ENCODE measurements at regions not wholly inside any gene's neighbourhood (a gene's known extent, or its start where the extent isn't known, plus 50 kb on each side); places are given as distances from the start of the nearest gene placed in this dataset.

DNA sequence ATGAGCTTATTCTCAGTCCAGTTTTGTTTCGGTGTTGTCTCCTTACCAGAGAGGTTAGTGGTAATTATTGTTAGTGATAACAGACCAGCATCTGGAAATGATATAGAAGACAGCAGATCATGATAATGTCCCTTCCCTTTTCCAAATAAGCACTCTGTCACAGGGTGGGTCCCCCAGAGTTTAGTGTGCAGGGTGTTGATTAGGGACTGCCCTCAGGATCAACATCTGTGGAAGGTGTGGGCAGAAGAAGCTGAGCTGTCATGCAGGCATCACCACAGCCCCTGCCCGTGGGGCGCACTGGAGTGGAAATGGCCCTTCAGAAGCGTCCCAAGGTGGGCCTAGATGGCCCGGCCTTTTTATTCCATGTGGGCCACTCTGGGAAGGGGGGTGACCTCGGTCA is 67.6 kb upstream of the DTNBP1 start:
- no peak for ATAC-seq
- 86 to 97% (median 94%) methylated on average over 6 of the region's 6 CpGs for WGBS, 3 donors
- no peak overlapping the region for H3K4me3 ChIP-seq
- no peak overlapping the region for H3K27ac ChIP-seq
- intact Hi-C loops (cut with DNase I): no loop called here
- H3K4me1 ChIP-seq: peaks cover 12% of the 10 kb centered on the region
- no peaks in the 10 kb centered on the region for H3K27me3 ChIP-seq (ENCODE audit: insufficient read depth in 3 of 3, low read length in 2 of 3)
- H3K9me3 ChIP-seq: no peaks in the 10 kb centered on the region
- H3K36me3 ChIP-seq (ENCODE audit: insufficient read depth in 1 of 2, low read depth in 1 of 2): no peaks in the 10 kb centered on the region
- no peak for TF ChIP-seq CTCF (IDR thresholded peaks at IDR 0.05)
- no peak for DNase-seq

- H3K4me3 ChIP-seq: no peak overlapping the region
- no peak for ATAC-seq
- no peaks in the 10 kb centered on the region for H3K36me3 ChIP-seq (ENCODE audit: insufficient read depth in 1 of 2, low read depth in 1 of 2)
- no peak for TF ChIP-seq CTCF (IDR thresholded peaks at IDR 0.05)
- DNase-seq: no peak
- WGBS, 3 donors: 71 to 97% (median 90%) methylated on average over 2 of the region's 2 CpGs
- intact Hi-C loops (cut with DNase I): no loop called here
- no peaks in the 10 kb centered on the region for H3K4me1 ChIP-seq
- H3K27ac ChIP-seq: no peak overlapping the region
- no peaks in the 10 kb centered on the region for H3K27me3 ChIP-seq (ENCODE audit: insufficient read depth in 3 of 3, low read length in 2 of 3)
- no peaks in the 10 kb centered on the region for H3K9me3 ChIP-seq
Measured at GRCh38 chr6:15722731-15723130, 59.9 kb upstream of the DTNBP1 start.

DNA sequence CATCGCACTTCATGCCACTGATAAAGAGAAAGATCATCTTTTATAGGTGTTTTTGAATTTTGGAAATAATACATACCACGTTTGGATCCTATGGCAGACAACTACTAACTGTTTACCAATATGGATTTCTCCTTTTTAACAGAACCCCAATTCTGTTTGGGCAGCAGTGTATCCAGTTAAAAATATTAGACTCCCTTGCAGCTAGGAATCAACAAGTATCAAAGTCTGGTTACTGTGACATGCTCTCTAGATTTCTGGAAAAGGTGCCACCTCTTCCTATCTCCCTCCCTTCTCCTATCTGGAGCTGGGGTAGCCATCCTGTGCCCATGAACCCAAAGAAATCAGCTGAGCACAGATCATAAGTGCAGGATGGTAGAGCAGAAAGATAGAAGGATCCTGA is 54.1 kb upstream of the DTNBP1 start:
- intact Hi-C loops (cut with DNase I): no loop called here
- no peak for ATAC-seq
- no peak for DNase-seq
- Histone ChIP-seq H3K36me3 (ENCODE audit: insufficient read depth in 1 of 2, low read depth in 1 of 2) (no peaks in the 10 kb centered on the region), H3K27ac (no peak overlapping the region), H3K4me1 (peaks cover 35% of the 10 kb centered on the region), H3K4me3 (no peak overlapping the region), H3K9me3 (no peaks in the 10 kb centered on the region), H3K27me3 (ENCODE audit: insufficient read depth in 3 of 3, low read length in 2 of 3) (no peaks in the 10 kb centered on the region)
- WGBS, 3 donors: 86 to 93% (median 92%) methylated on average over 2 of the region's 2 CpGs
- TF ChIP-seq CTCF (IDR thresholded peaks at IDR 0.05): no peak

GRCh38 chr6:15715851-15716250 is 53.0 kb upstream of the DTNBP1 start:
- intact Hi-C loops (cut with DNase I): no loop called here
- Histone ChIP-seq H3K9me3 (no peaks in the 10 kb centered on the region), H3K4me3 (no peak overlapping the region), H3K4me1 (peaks cover 35% of the 10 kb centered on the region), H3K36me3 (ENCODE audit: insufficient read depth in 1 of 2, low read depth in 1 of 2) (no peaks in the 10 kb centered on the region), H3K27ac (no peak overlapping the region), H3K27me3 (ENCODE audit: insufficient read depth in 3 of 3, low read length in 2 of 3) (no peaks in the 10 kb centered on the region)
- no peak for ATAC-seq
- no peak for TF ChIP-seq CTCF (IDR thresholded peaks at IDR 0.05)
- no peak for DNase-seq
- WGBS, 3 donors: 48 to 87% (median 53%) methylated on average over 3 of the region's 3 CpGs

- no peaks in the 10 kb centered on the region for H3K36me3 ChIP-seq (ENCODE audit: insufficient read depth in 1 of 2, low read depth in 1 of 2)
- peak overlapping the region; percentile 65 for H3K27ac ChIP-seq
- ATAC-seq (peak; percentile 83 to 91 (median 86)), DNase-seq (no peak)
- H3K27me3 ChIP-seq (ENCODE audit: insufficient read depth in 3 of 3, low read length in 2 of 3): no peaks in the 10 kb centered on the region
- peaks cover 35% of the 10 kb centered on the region for H3K4me1 ChIP-seq
- 54 to 66% (median 62%) methylated on average over 3 of the region's 3 CpGs for WGBS, 3 donors
- intact Hi-C loops (cut with DNase I): no loop called here
- H3K9me3 ChIP-seq: no peaks in the 10 kb centered on the region
- no peak overlapping the region for H3K4me3 ChIP-seq
- no peak for TF ChIP-seq CTCF (IDR thresholded peaks at IDR 0.05)
Measured at GRCh38 chr6:15715060-15715459, 52.2 kb upstream of the DTNBP1 start.
